ENCODE measurements at regions not wholly inside any gene's neighbourhood (a gene's known extent, or its start where the extent isn't known, plus 50 kb on each side); places are given as distances from the start of the nearest gene placed in this dataset.
"Not testable (repeated sequence)": the region's sequence is repeated elsewhere in the genome, so short reads cannot be mapped to it uniquely, and the experiment has no call there.

DNA sequence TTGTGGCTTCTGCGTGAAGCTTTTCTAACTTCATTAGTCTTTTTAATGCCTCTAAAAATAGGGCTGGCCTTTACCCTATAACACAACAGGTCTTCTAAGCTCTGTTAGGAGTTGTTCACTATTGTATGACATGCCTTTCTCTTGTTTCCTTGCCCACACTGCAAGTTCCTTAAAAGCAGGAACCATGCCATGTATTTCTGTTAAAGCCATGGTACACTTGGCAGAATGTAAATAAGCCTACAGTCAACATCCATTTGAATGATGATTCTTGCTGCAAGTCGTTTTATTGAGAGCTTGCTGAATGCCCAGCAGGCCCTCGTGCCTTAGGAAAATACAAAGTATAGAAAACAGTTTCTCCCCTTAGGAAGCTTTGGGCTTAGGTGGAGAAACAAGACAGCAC, 214.6 kb downstream of the DUSP10 start:
- Histone ChIP-seq H3K4me3 (ENCODE audit: low read depth, low read length) (no peak overlapping the region), H3K27me3 (ENCODE audit: insufficient read depth, low read depth, severe bottlenecking) (no peaks in the 10 kb centered on the region), H3K9me3 (ENCODE audit: severe bottlenecking) (no peaks in the 10 kb centered on the region), H3K36me3 (no peaks in the 10 kb centered on the region), H3K27ac (no peak overlapping the region)
- TF ChIP-seq, protein P1, sequence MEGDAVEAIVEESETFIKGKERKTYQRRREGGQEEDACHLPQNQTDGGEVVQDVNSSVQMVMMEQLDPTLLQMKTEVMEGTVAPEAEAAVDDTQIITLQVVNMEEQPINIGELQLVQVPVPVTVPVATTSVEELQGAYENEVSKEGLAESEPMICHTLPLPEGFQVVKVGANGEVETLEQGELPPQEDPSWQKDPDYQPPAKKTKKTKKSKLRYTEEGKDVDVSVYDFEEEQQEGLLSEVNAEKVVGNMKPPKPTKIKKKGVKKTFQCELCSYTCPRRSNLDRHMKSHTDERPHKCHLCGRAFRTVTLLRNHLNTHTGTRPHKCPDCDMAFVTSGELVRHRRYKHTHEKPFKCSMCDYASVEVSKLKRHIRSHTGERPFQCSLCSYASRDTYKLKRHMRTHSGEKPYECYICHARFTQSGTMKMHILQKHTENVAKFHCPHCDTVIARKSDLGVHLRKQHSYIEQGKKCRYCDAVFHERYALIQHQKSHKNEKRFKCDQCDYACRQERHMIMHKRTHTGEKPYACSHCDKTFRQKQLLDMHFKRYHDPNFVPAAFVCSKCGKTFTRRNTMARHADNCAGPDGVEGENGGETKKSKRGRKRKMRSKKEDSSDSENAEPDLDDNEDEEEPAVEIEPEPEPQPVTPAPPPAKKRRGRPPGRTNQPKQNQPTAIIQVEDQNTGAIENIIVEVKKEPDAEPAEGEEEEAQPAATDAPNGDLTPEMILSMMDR (IDR thresholded peaks at IDR 0.05; ENCODE audit: low read depth, low read length), result no peak
- DNase-seq, result no peak

DNA sequence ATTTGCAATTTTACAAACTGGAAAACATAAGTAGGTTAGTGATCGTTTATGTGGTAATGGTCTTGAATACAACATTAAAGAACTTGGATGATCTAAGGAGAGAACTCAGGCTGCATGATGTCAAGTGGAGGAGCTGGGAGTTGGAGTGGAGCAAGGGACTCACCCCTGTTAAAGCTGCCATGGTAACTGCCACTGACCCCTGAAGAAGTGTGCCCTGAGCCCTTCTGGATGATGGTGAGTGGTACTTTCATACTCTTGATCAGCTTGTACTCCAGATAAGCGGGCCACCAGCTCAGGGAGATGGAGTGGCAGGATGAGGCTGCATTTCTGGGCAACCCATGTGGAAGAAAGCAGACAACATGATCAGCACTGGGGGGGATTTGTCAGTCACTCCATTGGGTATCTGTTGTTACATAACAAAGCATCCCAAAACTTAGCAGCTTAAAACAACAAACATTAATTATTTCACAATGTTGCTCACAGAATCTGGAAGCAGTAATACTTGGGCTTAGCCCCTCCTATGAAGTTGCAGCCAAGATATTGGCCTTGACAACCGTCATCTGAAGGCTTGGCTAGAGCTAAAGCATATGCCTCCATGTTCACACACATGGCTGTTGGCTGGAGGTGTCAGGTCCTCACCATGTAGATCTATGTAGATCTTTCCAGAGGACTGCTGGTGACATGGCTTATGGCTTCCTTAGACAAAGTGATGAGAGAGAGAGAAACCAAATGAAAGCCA, 213.8 kb downstream of the DUSP10 start:
- H3K9me3 ChIP-seq (ENCODE audit: severe bottlenecking), result no peaks in the 10 kb centered on the region
- DNase-seq, result no peak
- H3K27ac ChIP-seq, result no peak overlapping the region
- H3K36me3 ChIP-seq, result no peaks in the 10 kb centered on the region
- TF ChIP-seq, protein P1 (IDR thresholded peaks at IDR 0.05; ENCODE audit: low read depth, low read length), result no peak
- no peak overlapping the region for H3K4me3 ChIP-seq (ENCODE audit: low read depth, low read length)
- no peaks in the 10 kb centered on the region for H3K27me3 ChIP-seq (ENCODE audit: insufficient read depth, low read depth, severe bottlenecking)

DNA sequence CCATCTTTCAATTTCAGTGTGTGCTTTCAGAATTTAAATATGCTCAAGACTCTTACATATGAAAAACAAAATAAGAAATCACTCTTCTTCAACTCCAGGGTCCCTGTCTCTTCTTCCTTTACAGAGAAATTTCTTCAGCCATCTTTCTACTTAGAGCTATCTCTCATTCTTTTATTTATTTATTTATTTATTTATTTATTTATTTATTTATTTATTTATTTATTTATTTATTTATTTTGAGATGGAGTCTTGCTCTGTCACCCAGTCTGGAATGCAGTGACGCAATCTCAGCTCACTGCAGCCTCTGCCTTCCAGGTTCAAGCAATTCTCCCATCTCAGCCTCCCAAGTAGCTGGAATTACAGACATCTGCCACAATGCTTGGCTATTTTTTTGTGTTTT, 211.7 kb downstream of the DUSP10 start:
- H3K36me3 ChIP-seq; H3K27me3 ChIP-seq (ENCODE audit: insufficient read depth, low read depth, severe bottlenecking); H3K27ac ChIP-seq; H3K4me3 ChIP-seq (ENCODE audit: low read depth, low read length); H3K9me3 ChIP-seq (ENCODE audit: severe bottlenecking); DNase-seq: not testable (repeated sequence)

DNA sequence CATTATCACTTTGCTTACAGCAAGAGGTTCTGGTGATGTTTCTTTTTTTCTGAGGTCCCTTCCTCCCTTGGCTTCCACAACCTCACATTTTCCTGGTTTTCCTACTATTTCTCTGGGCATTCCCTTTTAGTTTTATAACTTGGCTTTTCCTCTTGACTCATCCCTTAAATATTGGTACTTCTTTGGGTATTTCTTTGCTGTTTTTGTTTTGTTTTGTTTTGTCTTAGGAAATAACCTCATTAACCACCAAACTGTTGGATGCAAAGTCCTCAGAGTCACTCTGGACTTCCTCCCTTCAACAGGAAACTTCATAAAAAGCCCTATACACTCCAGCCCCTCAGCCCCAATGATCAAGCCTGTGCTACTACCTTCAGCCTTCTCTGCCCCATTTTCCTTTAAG, 211.1 kb downstream of the DUSP10 start:
- no peak for DNase-seq
- TF ChIP-seq, protein P1 (IDR thresholded peaks at IDR 0.05; ENCODE audit: low read depth, low read length), result no peak
- Histone ChIP-seq H3K27me3 (ENCODE audit: insufficient read depth, low read depth, severe bottlenecking) (no peaks in the 10 kb centered on the region), H3K36me3 (no peaks in the 10 kb centered on the region), H3K27ac (no peak overlapping the region), H3K4me3 (ENCODE audit: low read depth, low read length) (no peak overlapping the region), H3K9me3 (ENCODE audit: severe bottlenecking) (no peaks in the 10 kb centered on the region)

DNA sequence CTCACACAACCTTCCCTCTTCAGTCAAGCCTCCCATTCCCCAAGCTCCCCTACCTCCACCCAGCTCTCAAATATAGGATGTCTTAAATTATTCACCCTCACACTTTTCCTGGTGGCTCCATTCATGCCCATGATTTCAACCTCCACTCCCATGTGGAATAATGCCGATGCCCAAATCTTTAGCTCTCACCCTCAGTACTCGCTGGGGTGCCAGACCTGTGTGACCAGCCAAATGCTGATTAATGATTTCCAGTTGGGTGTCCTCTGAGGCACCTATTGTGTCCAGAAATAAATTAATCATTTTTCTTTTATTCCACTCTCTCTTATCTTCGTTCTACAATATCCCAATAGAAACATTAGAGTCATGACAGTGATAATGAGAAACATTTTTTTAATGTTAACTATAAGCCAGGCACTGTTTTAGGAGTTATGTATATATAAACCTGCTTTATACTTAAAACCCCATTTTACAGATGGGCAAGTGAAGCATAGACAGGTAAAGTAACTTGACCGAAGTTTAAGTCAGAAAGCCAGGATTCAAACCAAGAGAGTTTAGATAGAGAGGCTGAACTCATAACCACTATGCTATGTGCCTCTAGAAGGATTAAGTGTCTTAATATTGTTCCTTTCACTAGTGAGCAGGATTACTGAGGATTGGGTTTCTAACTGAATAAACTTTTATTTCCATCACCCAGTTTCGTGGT, 209.7 kb downstream of the DUSP10 start:
- Histone ChIP-seq H3K27ac (no peak overlapping the region), H3K9me3 (ENCODE audit: severe bottlenecking) (no peaks in the 10 kb centered on the region), H3K36me3 (no peaks in the 10 kb centered on the region), H3K4me3 (ENCODE audit: low read depth, low read length) (no peak overlapping the region), H3K27me3 (ENCODE audit: insufficient read depth, low read depth, severe bottlenecking) (no peaks in the 10 kb centered on the region)
- TF ChIP-seq, protein P1 (IDR thresholded peaks at IDR 0.05; ENCODE audit: low read depth, low read length), result no peak
- no peak for DNase-seq

DNA sequence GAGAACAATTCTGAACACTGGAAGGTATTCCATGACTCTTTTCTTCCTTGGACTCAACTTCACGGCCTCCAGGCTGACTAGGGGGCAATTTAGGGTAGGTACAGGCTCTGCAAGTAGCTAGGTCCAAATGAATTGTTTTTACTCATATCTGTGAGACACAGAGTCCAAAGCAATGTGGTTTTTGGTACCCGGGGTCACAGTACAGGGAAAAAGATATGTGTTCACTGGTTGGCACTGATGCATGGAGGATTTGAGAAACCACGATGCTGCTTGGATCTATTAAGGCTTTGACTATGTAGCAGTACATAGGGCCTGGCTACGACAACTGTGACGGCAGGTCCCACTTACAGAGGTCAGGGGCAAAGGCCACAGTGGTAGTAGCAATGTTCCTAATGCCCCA, 200.6 kb downstream of the DUSP10 start:
- TF ChIP-seq, protein P1 (IDR thresholded peaks at IDR 0.05; ENCODE audit: low read depth, low read length), result no peak
- Histone ChIP-seq H3K36me3 (no peaks in the 10 kb centered on the region), H3K27ac (no peak overlapping the region), H3K27me3 (ENCODE audit: insufficient read depth, low read depth, severe bottlenecking) (no peaks in the 10 kb centered on the region), H3K4me3 (ENCODE audit: low read depth, low read length) (no peak overlapping the region), H3K9me3 (ENCODE audit: severe bottlenecking) (no peaks in the 10 kb centered on the region)
- DNase-seq, result no peak
